ENCODE measurements at regions not wholly inside any gene's neighbourhood (a gene's known extent, or its start where the extent isn't known, plus 50 kb on each side); places are given as distances from the start of the nearest gene placed in this dataset.

GRCh38 chr7:25926451-25926850 is 225.5 kb upstream of the NFE2L3 start:
- peaks cover 0 to 7% (median 3%) of the 10 kb centered on the region in 4 donors for H3K27me3 ChIP-seq
- intact Hi-C loops (cut with DNase I) = no loop called here
- no peak overlapping the region for H3K27ac ChIP-seq (replicated peaks in 1 of 4)
- TF ChIP-seq CTCF (IDR thresholded peaks at IDR 0.05) (no peak), POLR2A (IDR thresholded peaks at IDR 0.05; ENCODE audit: low read depth) (no peak), EP300 (IDR thresholded peaks at IDR 0.05) (no peak), POLR2AphosphoS5 (IDR thresholded peaks at IDR 0.05) (no peak)
- H3K4me1 ChIP-seq = no peaks in the 10 kb centered on the region
- no peaks in the 10 kb centered on the region for H3K9me3 ChIP-seq
- H3K4me3 ChIP-seq = no peak overlapping the region
- DNase-seq (ENCODE audit: extremely low spot score) = no peak
- no peaks in the 10 kb centered on the region for H3K36me3 ChIP-seq
- WGBS = 79% methylated on average over 2 of the region's 2 CpGs

GRCh38 chr7:25926891-25927625 is 224.9 kb upstream of the NFE2L3 start:
- no peaks in the 10 kb centered on the region for H3K36me3 ChIP-seq
- TF ChIP-seq CTCF (IDR thresholded peaks at IDR 0.05) (no peak), EP300 (IDR thresholded peaks at IDR 0.05) (no peak), POLR2AphosphoS5 (IDR thresholded peaks at IDR 0.05) (no peak), POLR2A (IDR thresholded peaks at IDR 0.05; ENCODE audit: low read depth) (no peak)
- H3K4me3 ChIP-seq = no peak overlapping the region
- H3K4me1 ChIP-seq = no peaks in the 10 kb centered on the region
- peak; percentile 64 for DNase-seq (ENCODE audit: extremely low spot score)
- WGBS = 70% methylated on average over 7 of the region's 7 CpGs
- H3K9me3 ChIP-seq = no peaks in the 10 kb centered on the region
- H3K27me3 ChIP-seq = peaks cover 0 to 10% (median 4%) of the 10 kb centered on the region in 4 donors
- H3K27ac ChIP-seq (replicated peaks in 1 of 4) = no peak overlapping the region
- intact Hi-C loops (cut with DNase I) = no loop called here

- no peaks in the 10 kb centered on the region for H3K36me3 ChIP-seq
- peaks cover 0 to 12% (median 4%) of the 10 kb centered on the region in 4 donors for H3K27me3 ChIP-seq
- DNase-seq (ENCODE audit: extremely low spot score) = no peak
- no peaks in the 10 kb centered on the region for H3K9me3 ChIP-seq
- no peak for TF ChIP-seq CTCF (IDR thresholded peaks at IDR 0.05)
- no peak for TF ChIP-seq EP300 (IDR thresholded peaks at IDR 0.05)
- TF ChIP-seq POLR2A (IDR thresholded peaks at IDR 0.05; ENCODE audit: low read depth) = no peak
- no peak for TF ChIP-seq POLR2AphosphoS5 (IDR thresholded peaks at IDR 0.05)
- intact Hi-C loops (cut with DNase I) = no loop called here
- 84% methylated on average over 4 of the region's 4 CpGs for WGBS
- H3K27ac ChIP-seq (replicated peaks in 1 of 4) = no peak overlapping the region
- H3K4me3 ChIP-seq = no peak overlapping the region
- H3K4me1 ChIP-seq = no peaks in the 10 kb centered on the region
These were observed 224.4 kb upstream of the NFE2L3 start for GRCh38 chr7:25927626-25927978.

DNA sequence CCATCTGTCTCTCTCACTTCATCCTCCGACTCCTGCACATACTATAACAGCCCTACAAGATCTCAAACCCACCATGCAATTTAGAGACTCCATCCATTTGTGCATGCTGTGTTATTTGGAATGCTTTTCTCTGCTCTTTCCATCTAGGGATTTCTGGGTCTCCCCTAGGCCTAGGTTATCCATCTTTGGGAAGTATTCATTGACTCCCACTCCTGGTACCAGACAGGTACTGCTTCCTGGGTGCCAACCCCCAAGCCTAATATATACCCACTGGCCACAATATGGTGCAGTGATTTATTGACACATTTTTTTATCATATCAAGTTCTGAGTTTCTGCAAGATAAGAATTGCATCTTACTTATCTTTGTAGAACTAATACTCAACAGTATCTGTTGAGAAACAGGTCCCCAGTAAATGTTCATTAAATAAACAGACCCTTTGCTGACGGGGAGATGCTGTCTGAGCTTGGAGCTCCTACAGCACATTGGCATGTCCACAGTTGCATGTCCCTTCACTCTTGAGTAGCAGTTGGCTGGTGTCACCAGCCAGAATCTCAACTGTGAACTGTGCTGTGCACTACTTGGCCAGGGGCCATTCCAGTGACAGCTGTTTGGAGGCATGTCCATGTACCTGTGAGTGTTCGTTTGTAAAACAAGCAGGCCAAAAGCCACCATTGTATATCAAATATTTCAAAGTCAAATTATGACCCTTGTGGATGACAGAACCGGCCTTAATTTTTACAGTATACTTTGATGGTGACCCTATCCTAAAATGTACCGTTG is 223.3 kb upstream of the NFE2L3 start:
- 78% methylated on average over 5 of the region's 5 CpGs for WGBS
- intact Hi-C loops (cut with DNase I) = no loop called here
- H3K27me3 ChIP-seq = peaks cover 0 to 12% (median 4%) of the 10 kb centered on the region in 4 donors
- H3K4me1 ChIP-seq = no peaks in the 10 kb centered on the region
- peak; percentile 34 for DNase-seq (ENCODE audit: extremely low spot score)
- H3K9me3 ChIP-seq = peaks cover 0 to 7% (median 6%) of the 10 kb centered on the region in 4 donors
- no peak overlapping the region for H3K4me3 ChIP-seq
- TF ChIP-seq POLR2A (IDR thresholded peaks at IDR 0.05; ENCODE audit: low read depth) = no peak
- TF ChIP-seq CTCF (IDR thresholded peaks at IDR 0.05) = no peak
- no peak for TF ChIP-seq POLR2AphosphoS5 (IDR thresholded peaks at IDR 0.05)
- TF ChIP-seq EP300 (IDR thresholded peaks at IDR 0.05) = no peak
- no peak overlapping the region for H3K27ac ChIP-seq (replicated peaks in 1 of 4)
- no peaks in the 10 kb centered on the region for H3K36me3 ChIP-seq
